HG02798 (cell line): ENCODE measurements at regions not wholly inside any gene's neighbourhood (a gene's known extent, or its start where the extent isn't known, plus 50 kb on each side); places are given as distances from the start of the nearest gene placed in this dataset.

ENCODE experiments used
- ATAC-seq: cut with Tn5 transposase; IDR thresholded peaks from one replicate; pipeline ENCODE4 v1.9.1; 2021; ENCODE audit warnings: mild to moderate bottlenecking; ENCODE audit not compliant: unreplicated experiment, poor library complexity

- peak; percentile 96 for ATAC-seq
These were observed 55.0 kb upstream of the PRDM5 start for GRCh38 chr4:120977435-120977997.

GRCh38 chr4:120973207-120973606 is 50.7 kb upstream of the PRDM5 start:
- ATAC-seq = no peak
